Right hindlimb (tissue), 1 donor: ENCODE measurements at regions not wholly inside any gene's neighbourhood (a gene's known extent, or its start where the extent isn't known, plus 50 kb on each side); places are given as distances from the start of the nearest gene placed in this dataset.
A peak's percentile ranks its signal among the peaks of the same experiment; 100 is the strongest.
"Not testable (repeated sequence)": the region's sequence is repeated elsewhere in the genome, so short reads cannot be mapped to it uniquely, and the experiment has no call there.

Source experiments
- DNase-seq: peaks from one replicate; pipeline ENCODE4 v3.0.0-alpha.2; 2018

DNA sequence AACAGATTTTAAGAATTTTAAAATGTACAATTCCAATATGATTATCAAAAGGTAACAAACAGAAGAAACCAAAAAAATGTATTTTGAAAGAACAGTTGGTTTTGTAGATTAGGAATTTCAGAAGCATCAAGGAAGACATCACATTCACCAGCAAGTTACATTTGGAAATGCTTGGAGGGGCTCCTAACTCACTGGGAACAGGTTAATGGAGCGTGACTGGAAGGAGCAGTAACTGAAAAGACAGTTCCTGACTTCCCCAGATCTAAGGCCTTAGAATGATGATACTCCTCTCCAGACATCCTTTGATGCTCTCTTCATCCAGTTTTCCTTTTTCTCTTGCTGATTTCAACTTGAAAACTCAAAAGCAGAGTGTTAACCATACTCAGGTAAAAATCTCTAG is 220.0 kb upstream of the EGLN3 start:
- no peak for DNase-seq

DNA sequence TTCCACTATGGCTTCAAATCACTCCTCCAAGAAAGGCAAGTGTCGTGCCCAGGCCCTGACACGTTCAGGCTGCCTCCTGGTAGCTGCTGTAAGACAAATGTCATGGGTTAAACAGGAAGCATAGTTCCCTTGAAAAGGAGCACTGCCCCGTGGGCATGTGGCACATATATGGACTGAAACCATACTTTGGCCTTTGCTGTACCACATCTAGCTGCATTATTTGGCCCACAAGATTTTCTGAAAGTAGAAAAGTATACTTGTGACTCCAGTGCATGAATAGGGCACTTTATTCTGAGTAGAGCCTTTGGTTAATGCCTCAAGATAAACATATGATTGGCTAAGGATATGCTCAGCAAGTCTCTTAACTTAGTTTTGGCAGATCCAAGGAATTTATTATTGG is 218.7 kb upstream of the EGLN3 start:
- no peak for DNase-seq

DNA sequence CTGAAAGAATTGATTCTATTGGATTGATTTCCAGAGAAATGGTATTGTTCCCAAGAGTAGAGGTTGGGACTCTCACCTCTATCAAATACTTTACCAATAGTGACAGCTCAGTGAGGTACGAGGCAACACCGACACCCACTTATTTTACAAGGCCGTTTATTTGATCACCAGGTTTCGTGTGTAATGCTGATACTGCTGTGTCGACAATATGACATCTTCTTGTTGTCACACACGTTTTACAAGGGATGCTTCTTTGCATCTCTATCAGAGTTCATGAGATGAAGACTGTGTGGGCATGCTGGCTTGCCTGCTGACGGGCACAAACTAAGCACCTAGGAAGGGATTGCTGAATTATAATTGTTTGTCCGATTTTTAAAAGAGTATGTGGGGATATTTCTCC is 217.8 kb upstream of the EGLN3 start:
- DNase-seq, result no peak

DNA sequence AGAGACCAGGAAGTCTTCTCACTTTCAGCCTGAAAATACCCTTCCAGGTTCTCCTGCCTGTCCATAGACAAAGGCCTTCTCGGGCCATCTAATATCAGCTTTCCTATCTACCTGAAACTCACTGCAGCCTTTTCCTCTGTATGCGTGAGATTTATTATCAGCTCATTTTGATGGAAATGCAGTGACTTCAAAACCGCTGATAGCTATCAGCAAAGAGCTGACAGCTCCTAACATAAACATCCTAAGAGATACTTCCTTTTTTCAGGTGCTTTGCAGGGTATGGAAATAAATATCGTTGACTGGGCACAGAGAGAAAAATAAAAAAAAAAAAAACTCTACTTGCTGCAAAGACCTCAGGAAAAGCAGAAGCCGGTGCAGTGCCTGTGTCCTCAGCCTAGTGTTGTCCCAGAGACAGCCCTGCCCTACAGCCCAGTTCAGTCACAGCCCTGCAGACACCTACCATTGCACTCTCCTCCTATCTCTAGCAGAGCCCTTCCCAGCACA is 215.0 kb upstream of the EGLN3 start:
- no peak for DNase-seq

DNA sequence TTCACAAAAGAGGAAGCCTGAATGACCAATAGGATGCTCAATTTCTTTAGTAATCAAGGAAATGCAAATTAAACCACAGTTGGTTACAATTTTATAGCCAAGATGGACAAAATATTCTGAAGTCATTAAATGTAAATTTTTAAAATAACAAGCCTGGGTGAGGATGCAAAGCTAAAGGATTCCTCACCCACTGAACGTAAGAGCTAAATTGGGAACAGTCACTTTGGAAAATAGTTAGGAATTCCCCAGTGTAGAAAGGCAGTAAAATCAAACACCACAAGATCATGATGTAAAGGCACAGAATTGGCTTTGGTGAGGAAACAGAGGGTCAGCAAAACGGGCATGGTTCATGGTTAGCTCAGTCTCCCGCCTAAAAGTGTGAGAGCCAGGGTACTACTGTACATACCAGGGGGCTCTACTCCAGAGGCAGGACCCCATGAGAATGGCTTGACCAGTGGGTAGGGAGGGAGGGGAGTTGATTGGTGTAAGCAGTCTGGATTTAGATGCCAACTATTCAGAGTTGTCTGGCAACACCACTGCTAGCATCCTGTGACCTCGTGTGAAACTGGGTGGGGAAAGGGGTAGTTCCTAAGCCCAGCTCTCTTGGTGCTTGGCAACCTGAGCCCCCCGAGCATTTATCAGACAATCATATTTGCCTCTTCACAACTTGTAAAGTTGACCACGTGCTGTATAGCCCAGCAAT is 213.4 kb upstream of the EGLN3 start:
- no peak for DNase-seq

DNA sequence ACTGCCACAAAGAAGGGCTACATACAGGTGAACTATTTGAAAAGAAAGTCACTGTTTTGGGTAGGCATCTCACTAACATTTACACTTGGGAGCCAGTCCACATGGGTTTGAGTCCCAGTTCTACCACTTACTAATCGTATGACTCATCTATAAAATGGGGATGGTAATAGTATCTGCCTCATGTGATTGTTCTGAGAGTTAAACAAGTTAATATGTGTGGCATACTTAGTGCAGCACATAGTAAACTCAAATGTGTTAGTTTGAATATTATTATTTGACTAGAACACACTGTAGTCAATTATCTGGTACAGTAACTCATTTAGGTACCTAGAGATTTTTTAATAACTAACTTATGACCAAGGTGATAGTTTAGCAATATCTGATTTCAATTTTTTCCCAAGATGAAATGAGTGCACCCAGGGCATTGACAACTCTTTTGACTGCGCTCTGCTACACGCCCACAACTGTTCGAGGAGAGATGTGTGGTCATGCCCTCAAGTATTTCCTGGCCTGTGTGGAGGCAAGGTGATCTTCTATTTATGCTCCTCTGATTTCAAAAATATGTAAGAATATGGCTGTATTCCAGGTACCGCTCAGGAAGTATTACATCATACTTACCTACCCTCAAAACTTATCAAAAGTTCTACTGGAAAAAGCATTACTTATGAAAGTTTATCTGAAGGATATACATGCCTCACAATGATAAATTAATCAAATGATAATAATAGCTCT is 210.6 kb upstream of the EGLN3 start:
- DNase-seq, result no peak

DNA sequence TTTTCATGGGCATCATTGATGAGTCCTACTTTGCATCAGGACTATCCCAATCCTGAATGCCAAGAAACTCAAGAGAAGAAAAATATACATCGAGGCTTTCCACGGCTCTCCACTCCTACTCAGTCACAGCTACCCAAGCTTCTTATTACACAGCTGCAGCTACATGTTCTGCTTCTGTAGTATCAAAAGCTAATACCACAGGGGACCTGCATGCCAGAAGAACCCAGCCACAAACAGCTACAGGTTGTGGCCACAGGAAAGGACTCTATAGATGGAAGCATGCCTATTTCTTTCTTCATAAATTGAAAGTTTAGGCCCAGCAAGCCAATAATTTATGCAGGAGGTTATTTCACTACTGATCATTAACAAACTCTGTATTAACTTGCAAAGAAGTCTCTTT is 209.7 kb upstream of the EGLN3 start:
- DNase-seq, result no peak

DNA sequence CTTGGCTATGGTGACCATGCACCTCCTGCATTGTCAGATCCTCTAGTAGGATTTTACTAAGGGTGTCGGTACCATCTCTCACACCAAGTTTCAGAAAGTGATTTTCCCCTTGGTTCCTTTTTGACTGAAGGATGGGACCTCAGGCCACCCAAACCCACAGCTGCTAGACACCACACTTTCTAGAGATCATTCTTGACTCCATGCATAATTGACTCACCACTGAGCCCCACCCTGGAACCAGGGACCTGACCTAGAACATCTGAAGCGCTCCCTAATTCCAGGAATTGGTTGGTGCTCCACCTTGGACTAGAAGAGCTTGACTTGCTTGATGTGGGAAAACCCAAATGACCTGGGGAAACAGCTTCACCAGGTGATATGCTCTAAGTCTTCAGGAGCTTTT is 206.8 kb upstream of the EGLN3 start:
- DNase-seq, result no peak

DNA sequence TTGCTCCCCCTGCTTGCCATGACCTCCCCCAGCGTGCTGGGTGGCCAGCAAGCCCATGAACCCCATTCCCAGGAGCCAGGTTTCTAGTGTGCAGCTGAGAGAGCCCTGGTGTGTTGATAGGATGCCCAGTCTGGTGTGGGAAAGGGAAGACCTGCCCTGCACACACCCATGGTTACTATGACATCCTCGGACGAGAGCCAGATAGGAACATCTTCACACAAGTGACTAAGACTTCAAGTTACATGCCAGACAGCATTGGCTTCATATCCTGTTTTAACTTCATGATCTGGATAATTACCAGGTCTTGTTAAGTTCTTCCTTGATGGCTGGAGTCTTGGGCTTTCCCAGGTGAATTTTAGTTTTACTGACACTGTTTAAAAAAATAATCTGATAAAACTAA is 196.6 kb upstream of the EGLN3 start:
- DNase-seq, result no peak

DNA sequence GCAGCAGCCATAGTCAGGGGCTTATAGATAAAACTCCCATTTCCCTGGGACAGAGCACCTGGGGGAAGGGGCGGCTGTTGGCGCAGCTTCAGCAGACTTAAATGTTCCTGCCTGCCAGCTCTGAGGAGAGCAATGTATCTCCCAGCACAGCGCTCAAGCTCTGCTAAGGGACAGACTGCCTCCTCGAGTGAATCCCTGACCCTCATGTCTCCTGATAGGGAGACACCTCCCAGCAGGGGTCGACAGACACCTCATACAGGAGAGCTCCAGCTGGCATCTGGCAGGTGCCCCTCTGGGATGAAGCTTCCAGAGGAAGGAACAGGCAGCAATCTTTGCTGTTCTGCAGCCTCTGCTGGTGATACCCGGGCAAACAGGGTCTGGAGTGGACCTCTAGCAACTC is 189.3 kb upstream of the EGLN3 start:
- DNase-seq, result not testable (repeated sequence)

DNA sequence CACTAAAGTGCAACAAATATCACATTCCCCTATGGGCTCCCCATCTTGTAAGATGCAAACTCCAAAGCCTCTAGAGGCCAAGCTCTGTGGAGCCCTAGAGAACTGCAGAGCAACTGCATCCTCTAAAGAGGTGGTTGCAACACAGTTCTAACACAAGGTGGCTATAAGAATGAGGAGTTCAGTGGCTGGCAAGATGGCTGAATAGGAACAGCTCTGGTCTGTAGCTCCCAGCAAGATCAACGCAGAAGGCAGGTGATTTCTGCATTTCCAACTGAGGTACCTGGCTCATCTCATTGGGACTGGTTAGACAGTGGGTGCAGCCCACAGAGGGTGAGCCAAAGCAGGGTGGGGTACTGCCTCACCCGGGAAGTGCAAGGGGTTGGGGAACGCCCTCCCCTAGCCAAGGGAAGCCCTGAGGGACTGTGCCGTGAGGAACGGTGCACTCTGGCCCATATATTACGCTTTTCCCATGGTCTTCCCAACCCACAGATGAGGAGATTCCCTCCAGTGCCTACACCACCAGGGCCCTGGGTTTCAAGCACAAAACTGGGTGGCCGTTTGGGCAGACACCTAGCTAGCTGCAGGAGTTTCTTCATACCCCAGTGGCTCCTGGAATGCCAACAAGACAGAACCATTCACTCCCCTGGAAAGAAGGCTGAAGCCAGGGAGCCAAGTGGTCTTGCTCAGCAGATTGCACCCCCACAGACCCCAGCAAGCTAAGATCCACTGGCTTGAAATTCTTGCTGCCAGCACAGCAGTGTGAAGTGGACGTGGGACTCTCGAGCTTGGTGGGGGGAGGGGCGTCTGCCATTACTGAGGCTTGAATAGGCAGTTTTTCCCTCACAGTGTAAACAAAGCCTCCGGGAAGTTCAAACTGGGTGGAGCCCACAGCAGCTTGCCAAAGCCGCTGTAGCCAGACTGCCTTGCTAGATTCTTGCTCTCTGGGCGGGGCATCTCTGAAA is 188.6 kb upstream of the EGLN3 start:
- peak; percentile 71 for DNase-seq

DNA sequence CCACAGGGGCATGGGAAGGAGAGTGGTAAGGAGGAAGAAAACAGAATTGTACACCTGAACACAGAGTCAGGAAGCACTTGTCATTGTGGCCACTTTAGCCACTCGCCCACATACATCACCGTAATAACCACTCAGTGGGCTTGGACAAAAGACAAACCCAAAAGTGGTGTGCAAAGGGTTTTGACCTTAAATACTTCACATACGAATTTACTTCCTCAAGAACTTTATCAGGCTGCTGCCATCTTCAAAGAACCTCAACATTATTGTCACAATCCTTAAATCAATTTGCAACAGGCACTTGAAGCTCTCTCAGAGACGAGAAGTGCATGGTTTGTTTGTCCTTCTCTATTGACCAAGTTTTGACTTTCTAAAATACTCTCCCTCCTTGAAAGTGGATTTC is 187.3 kb upstream of the EGLN3 start:
- no peak for DNase-seq

DNA sequence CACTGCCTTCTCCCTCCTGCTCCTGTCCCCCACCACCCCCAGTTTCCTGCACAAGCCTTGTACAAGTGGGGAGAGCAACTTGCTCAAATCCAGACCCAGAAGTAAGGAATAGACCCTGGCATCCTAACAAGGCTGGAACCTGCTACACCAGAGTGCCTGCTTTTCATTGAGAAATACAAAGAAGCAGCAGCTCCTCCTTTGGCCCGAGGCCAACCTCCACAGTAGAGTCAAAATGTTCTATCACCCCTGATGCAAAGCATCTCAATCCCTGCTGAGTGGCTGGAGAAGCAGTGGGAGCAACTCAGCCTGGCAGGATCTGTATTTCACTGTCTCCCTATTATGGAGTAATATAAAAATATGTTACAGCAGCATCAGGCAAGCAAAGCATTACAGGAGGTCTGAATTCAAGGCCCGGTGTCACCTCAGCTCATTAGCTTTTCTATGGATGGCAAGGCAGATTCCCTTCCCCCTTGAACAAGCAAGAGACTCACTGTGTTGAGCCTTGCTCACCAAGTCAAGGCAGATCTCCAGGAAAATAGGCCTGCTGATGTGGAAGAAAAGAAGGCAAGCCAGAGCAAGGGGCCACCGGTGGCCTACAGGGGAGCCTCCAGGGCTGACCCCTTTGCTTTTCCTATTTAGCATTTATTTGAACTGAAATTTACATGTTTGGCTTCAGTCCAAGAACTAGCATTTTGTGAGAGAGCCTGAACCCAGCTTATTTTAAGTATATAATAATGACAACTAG is 186.3 kb upstream of the EGLN3 start:
- DNase-seq, result no peak

DNA sequence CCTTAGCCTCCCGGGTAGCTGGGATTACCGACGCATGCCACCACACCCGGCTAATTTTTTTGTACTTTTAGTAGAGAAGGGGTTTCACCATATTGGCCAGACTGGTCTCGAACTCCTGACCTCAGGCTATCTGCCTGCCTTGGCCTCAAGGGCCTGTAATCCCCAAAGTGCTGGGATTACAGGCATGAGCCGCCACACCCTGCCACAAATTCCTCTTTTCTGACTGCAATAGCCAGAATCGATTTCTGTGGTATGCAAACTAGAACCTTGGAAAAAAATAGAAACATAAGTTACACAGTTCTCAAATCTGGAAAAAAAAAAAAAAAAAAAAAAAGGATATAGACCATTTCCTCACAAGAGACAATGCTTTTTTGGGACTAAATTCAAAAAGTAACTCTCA is 184.6 kb upstream of the EGLN3 start:
- no peak for DNase-seq

DNA sequence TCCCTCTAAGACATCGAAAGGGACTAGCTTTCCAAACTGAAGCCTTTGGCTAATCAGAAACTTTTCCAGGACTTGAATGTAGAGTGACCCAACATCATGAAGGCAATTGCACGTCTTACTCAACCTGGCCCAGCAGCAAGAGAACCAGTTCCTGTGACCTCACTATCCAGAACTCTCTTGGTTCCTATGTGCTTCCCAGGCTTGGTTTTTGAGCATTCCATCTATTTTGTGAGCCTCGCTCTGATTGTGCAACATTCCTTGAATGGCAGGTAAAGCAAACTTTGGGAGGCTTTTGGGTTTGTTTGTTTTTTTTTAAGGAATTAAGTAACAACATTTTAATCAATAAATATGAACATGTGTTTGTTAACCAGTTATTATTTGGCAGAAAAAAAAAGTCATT is 183.6 kb upstream of the EGLN3 start:
- no peak for DNase-seq

DNA sequence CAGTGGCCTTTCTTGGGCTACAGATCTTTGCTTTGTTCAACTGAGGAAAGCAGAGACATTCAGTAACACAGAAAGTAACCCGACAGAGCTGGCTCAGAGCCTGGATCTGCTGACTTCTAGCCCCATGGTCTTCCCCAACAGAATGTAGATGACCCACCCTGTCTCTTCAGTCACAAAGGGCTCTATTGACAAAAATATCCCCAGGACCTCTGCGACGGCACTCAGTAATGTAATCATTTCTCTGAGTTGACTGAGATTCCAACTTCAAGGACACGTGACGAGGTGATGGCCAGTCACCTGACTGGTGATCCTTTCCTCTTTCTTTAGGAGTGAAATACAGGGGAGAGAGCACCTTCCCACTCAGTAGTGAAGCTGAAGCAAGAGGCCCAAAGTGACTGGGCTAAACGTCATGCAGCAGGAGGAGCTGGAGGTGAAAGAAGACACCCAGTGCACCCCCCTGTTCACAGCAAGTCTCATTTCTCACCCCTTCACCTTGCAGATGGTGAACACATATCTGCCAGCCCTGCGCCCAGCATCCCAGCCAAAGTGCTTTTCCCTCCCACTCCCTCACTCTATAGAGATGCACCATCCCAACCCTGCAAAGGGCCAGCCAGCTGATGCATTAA is 179.2 kb upstream of the EGLN3 start:
- no peak for DNase-seq

DNA sequence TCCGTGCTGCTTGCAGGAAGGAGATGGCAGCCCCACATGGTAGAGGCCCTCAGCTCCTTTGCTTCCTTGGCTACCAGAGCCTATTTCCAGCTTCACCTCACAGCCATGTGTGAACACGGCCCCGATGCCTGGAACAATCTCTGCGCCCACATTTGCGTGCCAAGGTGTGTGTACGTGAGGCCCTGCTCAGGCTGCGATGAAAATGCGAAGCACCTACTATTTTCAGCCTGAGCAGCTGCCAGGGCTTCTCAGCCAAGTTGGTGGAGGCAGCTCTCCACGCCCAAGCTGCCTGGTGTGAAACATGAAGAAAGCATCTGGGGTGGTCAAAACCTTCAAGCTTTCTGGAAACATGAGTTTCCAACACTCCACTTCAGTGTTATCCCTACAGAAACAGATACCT is 177.8 kb upstream of the EGLN3 start:
- no peak for DNase-seq

DNA sequence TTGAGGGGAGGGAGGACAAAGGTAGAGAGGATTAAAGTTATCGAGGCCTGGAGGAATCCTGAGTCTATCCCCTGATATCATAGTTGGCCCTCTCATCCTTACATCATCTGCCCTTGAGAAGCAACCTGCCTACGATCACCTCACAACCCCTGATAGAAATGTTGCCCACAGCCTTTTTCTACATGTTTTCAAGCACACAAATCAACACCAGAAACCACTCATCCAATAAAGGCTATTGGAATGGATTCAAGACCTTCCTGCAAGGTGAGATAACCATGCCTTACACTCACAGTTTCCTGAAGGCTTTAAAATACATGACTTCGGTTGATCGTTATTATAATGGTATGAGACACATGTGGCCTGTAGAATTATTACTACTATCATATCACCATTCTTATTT is 175.7 kb upstream of the EGLN3 start:
- no peak for DNase-seq

DNA sequence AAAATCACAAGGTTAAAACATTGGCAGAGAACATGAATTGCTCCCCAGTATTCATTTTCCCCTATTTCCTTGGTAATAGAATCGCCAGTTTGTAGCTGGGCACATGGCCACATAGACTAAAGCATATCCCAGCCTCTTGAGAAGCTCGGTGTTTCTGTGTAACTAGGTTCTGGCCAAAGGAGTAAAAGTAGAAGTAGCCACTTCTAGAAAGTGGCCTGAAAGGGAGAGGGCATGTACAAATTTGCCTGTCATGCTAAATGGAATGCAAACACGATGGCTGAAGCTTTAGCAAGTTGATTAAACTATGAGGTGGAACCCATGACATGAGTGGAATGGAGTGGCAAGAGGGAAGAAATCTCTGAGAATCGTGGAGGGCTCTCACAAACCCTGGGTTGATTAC is 173.7 kb upstream of the EGLN3 start:
- DNase-seq, result no peak

DNA sequence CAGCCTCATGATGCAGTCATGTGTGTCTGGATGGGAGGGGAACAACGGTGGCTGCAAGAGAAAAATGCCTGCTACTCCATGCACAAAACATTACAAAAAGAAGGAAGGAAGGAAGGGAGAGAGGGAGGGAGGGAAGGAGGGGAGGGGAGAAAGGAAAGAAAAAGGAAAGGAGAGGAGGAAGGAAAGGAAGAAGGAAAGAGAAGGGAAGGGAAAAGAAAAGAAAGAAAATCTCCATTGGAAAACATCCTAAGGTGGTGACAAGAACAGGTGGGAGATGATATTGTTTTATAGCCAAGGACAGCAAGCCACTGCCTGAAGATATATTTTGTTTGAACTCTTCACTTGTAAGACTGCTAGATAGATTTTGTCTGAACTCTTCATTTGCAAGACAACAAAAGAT is 171.8 kb upstream of the EGLN3 start:
- DNase-seq, result no peak

DNA sequence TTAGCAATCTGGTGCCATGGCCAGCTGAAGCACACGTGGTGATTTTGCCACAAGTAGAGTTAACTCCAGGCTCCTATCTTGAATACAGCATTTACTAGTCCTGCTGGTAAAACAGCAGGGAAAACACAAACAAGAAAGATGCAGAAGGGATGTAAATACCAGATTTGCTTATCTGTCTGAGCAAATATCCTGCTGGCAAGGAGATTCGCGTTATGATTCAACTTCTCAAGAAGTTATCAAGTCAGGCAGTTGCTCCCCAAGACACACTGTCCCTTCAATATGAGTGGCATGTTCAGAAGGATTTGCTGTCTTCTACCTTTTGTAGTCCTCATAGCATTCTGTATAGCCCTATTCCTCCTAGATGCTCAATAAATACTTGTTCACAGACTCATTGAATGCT is 171.2 kb upstream of the EGLN3 start:
- DNase-seq, result no peak
